ENCODE measurements at regions not wholly inside any gene's neighbourhood (a gene's known extent, or its start where the extent isn't known, plus 50 kb on each side); places are given as distances from the start of the nearest gene placed in this dataset.

- no peak overlapping the region for H3K23ac ChIP-seq (ENCODE audit: low read length)
- H3K14ac ChIP-seq (ENCODE audit: low read length) = no peak overlapping the region
- H2AFZ ChIP-seq (ENCODE audit: insufficient read depth, low read length, poor library complexity) = no peak overlapping the region
- no peaks in the 10 kb centered on the region for H3K79me2 ChIP-seq (ENCODE audit: control insufficient read depth, insufficient read depth, low read length, poor library complexity)
- no peaks in the 10 kb centered on the region for H3K27me3 ChIP-seq (ENCODE audit: insufficient read depth, low read length)
- no peaks in the 10 kb centered on the region for H3K36me3 ChIP-seq (ENCODE audit: control insufficient read depth in 1 of 2, insufficient read depth in 2 of 2, low read length in 2 of 2)
- no peak overlapping the region for H3K9ac ChIP-seq (ENCODE audit: low read length)
- no peaks in the 10 kb centered on the region for H3K79me1 ChIP-seq (ENCODE audit: low read length)
- H4K91ac ChIP-seq (ENCODE audit: low read depth, low read length) = no peak overlapping the region
- H3K4me3 ChIP-seq (ENCODE audit: low read depth, low read length) = no peak overlapping the region
- H3K4me2 ChIP-seq (ENCODE audit: low read length) = no peak overlapping the region
- no peak overlapping the region for H3K18ac ChIP-seq (ENCODE audit: low read length)
- H3K4ac ChIP-seq (ENCODE audit: low read depth, low read length) = no peak overlapping the region
- H2BK120ac ChIP-seq (ENCODE audit: insufficient read depth, low read length, poor library complexity) = no peak overlapping the region
- no peak overlapping the region for H2BK12ac ChIP-seq (ENCODE audit: low read length)
- H3K9me3 ChIP-seq (ENCODE audit: insufficient read depth, low read depth, low read length) = no peaks in the 10 kb centered on the region
- no peak overlapping the region for H4K12ac ChIP-seq (ENCODE audit: low read depth, low read length)
- peaks cover 0 to 3% of the 10 kb centered on the region in 2 experiments for H3K4me1 ChIP-seq (ENCODE audit: control insufficient read depth in 1 of 2, insufficient read depth in 2 of 2, low read length in 2 of 2)
- peak in 1 of 2 donors; percentile 15 for DNase-seq
- H3K27ac ChIP-seq (ENCODE audit: low read depth, low read length) = no peak overlapping the region
- no peak overlapping the region for H4K8ac ChIP-seq (ENCODE audit: low read depth, low read length)
- no CpG with 5 or more reads among the region's 3 CpGs for WGBS (ENCODE audit: extremely low coverage, insufficient coverage, insufficient read length)
- H2BK5ac ChIP-seq (ENCODE audit: low read depth, low read length, poor library complexity) = no peak overlapping the region
- H2AK5ac ChIP-seq (ENCODE audit: low read length) = no peak overlapping the region
Measured at GRCh38 chr3:153252963-153253362, 90.9 kb downstream of the RAP2B start.

GRCh38 chr3:153254361-153254760, 92.3 kb downstream of the RAP2B start:
- Histone ChIP-seq H2BK120ac (ENCODE audit: insufficient read depth, low read length, poor library complexity) (no peak overlapping the region), H4K8ac (ENCODE audit: low read depth, low read length) (no peak overlapping the region), H3K79me1 (ENCODE audit: low read length) (no peaks in the 10 kb centered on the region), H3K27me3 (ENCODE audit: insufficient read depth, low read length) (no peaks in the 10 kb centered on the region), H3K79me2 (ENCODE audit: control insufficient read depth, insufficient read depth, low read length, poor library complexity) (no peaks in the 10 kb centered on the region), H2AK5ac (ENCODE audit: low read length) (no peak overlapping the region), H3K4me3 (ENCODE audit: low read depth, low read length) (no peak overlapping the region), H3K36me3 (ENCODE audit: control insufficient read depth in 1 of 2, insufficient read depth in 2 of 2, low read length in 2 of 2) (no peaks in the 10 kb centered on the region), H3K4me2 (ENCODE audit: low read length) (no peak overlapping the region), H2BK5ac (ENCODE audit: low read depth, low read length, poor library complexity) (no peak overlapping the region), H3K23ac (ENCODE audit: low read length) (no peak overlapping the region), H3K4ac (ENCODE audit: low read depth, low read length) (no peak overlapping the region), H3K9me3 (ENCODE audit: insufficient read depth, low read depth, low read length) (no peaks in the 10 kb centered on the region), H2AFZ (ENCODE audit: insufficient read depth, low read length, poor library complexity) (no peak overlapping the region), H2BK12ac (ENCODE audit: low read length) (no peak overlapping the region), H4K12ac (ENCODE audit: low read depth, low read length) (no peak overlapping the region), H3K9ac (ENCODE audit: low read length) (no peak overlapping the region), H3K14ac (ENCODE audit: low read length) (no peak overlapping the region), H3K4me1 (ENCODE audit: control insufficient read depth in 1 of 2, insufficient read depth in 2 of 2, low read length in 2 of 2) (peaks cover 0 to 3% of the 10 kb centered on the region in 2 experiments), H3K27ac (ENCODE audit: low read depth, low read length) (no peak overlapping the region), H3K18ac (ENCODE audit: low read length) (no peak overlapping the region), H4K91ac (ENCODE audit: low read depth, low read length) (no peak overlapping the region)
- no CpG with 5 or more reads among the region's 5 CpGs for WGBS (ENCODE audit: extremely low coverage, insufficient coverage, insufficient read length)
- no peak for DNase-seq

GRCh38 chr3:153257673-153258351, 95.8 kb downstream of the RAP2B start:
- no peak overlapping the region for H2BK12ac ChIP-seq (ENCODE audit: low read length)

GRCh38 chr3:153259956-153260355, 97.9 kb downstream of the RAP2B start:
- H3K9ac ChIP-seq (ENCODE audit: low read length) = no peak overlapping the region

More at GRCh38 chr3:153257673-153258351, 95.8 kb downstream of the RAP2B start:
- H3K79me1 ChIP-seq (ENCODE audit: low read length) = peaks cover 2% of the 10 kb centered on the region
- no peak overlapping the region for H4K8ac ChIP-seq (ENCODE audit: low read depth, low read length)
- no CpG with 5 or more reads among the region's 2 CpGs for WGBS (ENCODE audit: extremely low coverage, insufficient coverage, insufficient read length)
- H3K27me3 ChIP-seq (ENCODE audit: insufficient read depth, low read length) = no peaks in the 10 kb centered on the region
- H3K4me3 ChIP-seq (ENCODE audit: low read depth, low read length) = no peak overlapping the region
- H3K4me2 ChIP-seq (ENCODE audit: low read length) = no peak overlapping the region
- no peaks in the 10 kb centered on the region for H3K36me3 ChIP-seq (ENCODE audit: control insufficient read depth in 1 of 2, insufficient read depth in 2 of 2, low read length in 2 of 2)
- H3K18ac ChIP-seq (ENCODE audit: low read length) = no peak overlapping the region
- no peaks in the 10 kb centered on the region for H3K4me1 ChIP-seq (ENCODE audit: control insufficient read depth in 1 of 2, insufficient read depth in 2 of 2, low read length in 2 of 2)
- no peak overlapping the region for H3K4ac ChIP-seq (ENCODE audit: low read depth, low read length)
- H2AFZ ChIP-seq (ENCODE audit: insufficient read depth, low read length, poor library complexity) = no peak overlapping the region
- H3K27ac ChIP-seq (ENCODE audit: low read depth, low read length) = no peak overlapping the region
- no peak overlapping the region for H2BK120ac ChIP-seq (ENCODE audit: insufficient read depth, low read length, poor library complexity)
- H3K23ac ChIP-seq (ENCODE audit: low read length) = no peak overlapping the region
- H3K14ac ChIP-seq (ENCODE audit: low read length) = no peak overlapping the region
- H2AK5ac ChIP-seq (ENCODE audit: low read length) = no peak overlapping the region
- no peak overlapping the region for H4K91ac ChIP-seq (ENCODE audit: low read depth, low read length)
- no peaks in the 10 kb centered on the region for H3K9me3 ChIP-seq (ENCODE audit: insufficient read depth, low read depth, low read length)
- H4K12ac ChIP-seq (ENCODE audit: low read depth, low read length) = no peak overlapping the region
- no peaks in the 10 kb centered on the region for H3K79me2 ChIP-seq (ENCODE audit: control insufficient read depth, insufficient read depth, low read length, poor library complexity)
- H2BK5ac ChIP-seq (ENCODE audit: low read depth, low read length, poor library complexity) = no peak overlapping the region
- no peak for DNase-seq
- no peak overlapping the region for H3K9ac ChIP-seq (ENCODE audit: low read length)

More at GRCh38 chr3:153259956-153260355, 97.9 kb downstream of the RAP2B start:
- no peak overlapping the region for H2AFZ ChIP-seq (ENCODE audit: insufficient read depth, low read length, poor library complexity)
- no peaks in the 10 kb centered on the region for H3K4me1 ChIP-seq (ENCODE audit: control insufficient read depth in 1 of 2, insufficient read depth in 2 of 2, low read length in 2 of 2)
- no peak overlapping the region for H4K12ac ChIP-seq (ENCODE audit: low read depth, low read length)
- no peak overlapping the region for H3K14ac ChIP-seq (ENCODE audit: low read length)
- no peak overlapping the region for H3K23ac ChIP-seq (ENCODE audit: low read length)
- H2BK120ac ChIP-seq (ENCODE audit: insufficient read depth, low read length, poor library complexity) = no peak overlapping the region
- no peak for DNase-seq
- H3K4me3 ChIP-seq (ENCODE audit: low read depth, low read length) = no peak overlapping the region
- H3K18ac ChIP-seq (ENCODE audit: low read length) = no peak overlapping the region
- H4K8ac ChIP-seq (ENCODE audit: low read depth, low read length) = no peak overlapping the region
- H3K4me2 ChIP-seq (ENCODE audit: low read length) = no peak overlapping the region
- H3K27me3 ChIP-seq (ENCODE audit: insufficient read depth, low read length) = no peaks in the 10 kb centered on the region
- WGBS (ENCODE audit: extremely low coverage, insufficient coverage, insufficient read length) = no CpG with 5 or more reads among the region's 3 CpGs
- H3K9me3 ChIP-seq (ENCODE audit: insufficient read depth, low read depth, low read length) = no peaks in the 10 kb centered on the region
- H3K27ac ChIP-seq (ENCODE audit: low read depth, low read length) = no peak overlapping the region
- H2BK5ac ChIP-seq (ENCODE audit: low read depth, low read length, poor library complexity) = no peak overlapping the region
- H3K4ac ChIP-seq (ENCODE audit: low read depth, low read length) = no peak overlapping the region
- no peaks in the 10 kb centered on the region for H3K36me3 ChIP-seq (ENCODE audit: control insufficient read depth in 1 of 2, insufficient read depth in 2 of 2, low read length in 2 of 2)
- H3K79me1 ChIP-seq (ENCODE audit: low read length) = peaks cover 2% of the 10 kb centered on the region
- no peak overlapping the region for H4K91ac ChIP-seq (ENCODE audit: low read depth, low read length)
- no peak overlapping the region for H2AK5ac ChIP-seq (ENCODE audit: low read length)
- no peak overlapping the region for H2BK12ac ChIP-seq (ENCODE audit: low read length)
- H3K79me2 ChIP-seq (ENCODE audit: control insufficient read depth, insufficient read depth, low read length, poor library complexity) = no peaks in the 10 kb centered on the region

Data from trophoblast cell (in vitro differentiated cells and primary cell).